Caco-2 (cell line): ENCODE measurements at regions not wholly inside any gene's neighbourhood (a gene's known extent, or its start where the extent isn't known, plus 50 kb on each side); places are given as distances from the start of the nearest gene placed in this dataset.

Experiments
- BruUV-seq: library from RNA; stranded (reverse); fragments of 400-500 nt; replicated peaks from 2 replicates; lab custom pipeline; 2021; lab: Mats Ljungman, UMichigan
- CTCF ChIA-PET: fragments of 300-600 bp; sonication (Branson Sonifier 250); formaldehyde crosslinking; loops from one replicate; lab custom pipeline; 2022; ENCODE audit warnings: antibody characterized with exemption; lab: Charles Lee
- POLR2A ChIA-PET: fragments of 300-600 bp; sonication (Branson Sonifier 250); formaldehyde crosslinking; loops from one replicate; lab custom pipeline; 2022; ENCODE audit warnings: antibody characterized with exemption; lab: Charles Lee
- DNase-seq, 2 experiments: peaks; one replicate each; pipeline versions ENCODE4 v3.0.0 to v3.0.0-alpha.2; 2020 to 2022
- H3K27me3 ChIP-seq: replicated peaks from 2 replicates; pipeline ENCODE4 v1.6.0; 2011; ENCODE audit warnings: low read length; ENCODE audit not compliant: control insufficient read depth, insufficient read depth
- H3K36me3 ChIP-seq: 2 replicates; pipeline ENCODE4 v1.5.1; 2011; ENCODE audit warnings: low read length; ENCODE audit not compliant: control insufficient read depth, insufficient read depth
- H3K4me1 ChIP-seq: fragments of 250-450 bp; sonication (Bioruptor Pico); 2 replicates; pipeline ENCODE4 v1.5.1; 2020; ENCODE audit warnings: mild to moderate bottlenecking
- H3K4me3 ChIP-seq: 2 replicates; pipeline ENCODE4 v1.5.1; 2011; ENCODE audit warnings: low read depth, mild to moderate bottlenecking, control low read depth, low read length
- H3K9me3 ChIP-seq: fragments of 250-450 bp; sonication (Bioruptor Pico); 2 replicates; pipeline ENCODE4 v1.5.1; 2020; ENCODE audit warnings: mild to moderate bottlenecking, moderate library complexity
- H3K27ac Mint-ChIP-seq: one replicate; pipeline ENCODE4 v1.8.0; 2022; ENCODE audit warnings: mixed read lengths; ENCODE audit not compliant: unreplicated experiment
- H3K27me3 Mint-ChIP-seq: one replicate; pipeline ENCODE4 v1.8.0; 2022; ENCODE audit warnings: mixed read lengths; ENCODE audit not compliant: insufficient read depth, unreplicated experiment
- H3K36me3 Mint-ChIP-seq: one replicate; pipeline ENCODE4 v1.8.0; 2022; ENCODE audit warnings: mild to moderate bottlenecking, mixed read lengths; ENCODE audit not compliant: insufficient read depth, unreplicated experiment
- H3K4me1 Mint-ChIP-seq: one replicate; pipeline ENCODE4 v1.8.0; 2022; ENCODE audit warnings: low read depth, mixed read lengths; ENCODE audit not compliant: unreplicated experiment
- H3K4me3 Mint-ChIP-seq: one replicate; pipeline ENCODE4 v1.8.0; 2022; ENCODE audit warnings: mild to moderate bottlenecking, moderate library complexity, mixed read lengths; ENCODE audit not compliant: unreplicated experiment
- H3K9me3 Mint-ChIP-seq: one replicate; pipeline ENCODE4 v1.8.0; 2022; ENCODE audit warnings: mixed read lengths; ENCODE audit not compliant: unreplicated experiment
- CTCF ChIP-seq, 2 experiments: fragments of 200-600 bp in 1 of 2; IDR thresholded peaks; 1 replicate in 1 of 2; 2 replicates in 1 of 2; pipeline versions ENCODE4 v1.5.1 to v1.8.0; 2011 to 2022; ENCODE audit warnings: antibody characterized with exemption in 1 of 2, control low read depth in 1 of 2, inconsistent platforms in 1 of 2, low read depth in 1 of 2, low read length in 1 of 2, mild to moderate bottlenecking in 1 of 2, moderate library complexity in 1 of 2; ENCODE audit not compliant: insufficient read depth in 1 of 2, severe bottlenecking in 1 of 2, unreplicated experiment in 1 of 2
- intact Hi-C: fragments of 100-400 bp; cut with micrococcal nuclease; formaldehyde crosslinking; loops from one replicate; pipeline ENCODE4 v1.10.0; 2022; ENCODE audit not compliant: unreplicated experiment

- POLR2A ChIA-PET, result no interaction called here
- no peak for DNase-seq
- no peak overlapping the region for H3K4me3 ChIP-seq
- Mint-ChIP-seq H3K4me1 (no peaks in the 10 kb centered on the region), H3K4me3 (no peak overlapping the region), H3K27ac (no peak overlapping the region), H3K36me3 (no peaks in the 10 kb centered on the region), H3K27me3 (peaks cover 2% of the 10 kb centered on the region), H3K9me3 (no peaks in the 10 kb centered on the region)
- H3K27me3 ChIP-seq, result no peaks in the 10 kb centered on the region
- intact Hi-C loops, result no loop called here
- H3K4me1 ChIP-seq, result no peaks in the 10 kb centered on the region
- no peaks in the 10 kb centered on the region for H3K9me3 ChIP-seq
- TF ChIP-seq CTCF (IDR thresholded peaks at IDR 0.05; ENCODE audit: insufficient read depth in 1 of 2, low read depth in 1 of 2, low read length in 1 of 2, severe bottlenecking in 1 of 2, unreplicated experiment in 1 of 2), result no peak
- no TSS peak for BruUV-seq
- CTCF ChIA-PET, result no interaction called here
- no peaks in the 10 kb centered on the region for H3K36me3 ChIP-seq
Observed at GRCh38 chr2:58908501-58909154, 667.5 kb upstream of the FANCL start.

- Histone ChIP-seq H3K27me3 (no peaks in the 10 kb centered on the region), H3K4me1 (no peaks in the 10 kb centered on the region), H3K4me3 (no peak overlapping the region), H3K36me3 (no peaks in the 10 kb centered on the region), H3K9me3 (no peaks in the 10 kb centered on the region)
- no peak for TF ChIP-seq CTCF (IDR thresholded peaks at IDR 0.05; ENCODE audit: insufficient read depth in 1 of 2, low read depth in 1 of 2, low read length in 1 of 2, severe bottlenecking in 1 of 2, unreplicated experiment in 1 of 2)
- Mint-ChIP-seq H3K9me3 (no peaks in the 10 kb centered on the region), H3K36me3 (no peaks in the 10 kb centered on the region), H3K27ac (no peak overlapping the region), H3K4me1 (no peaks in the 10 kb centered on the region), H3K27me3 (no peaks in the 10 kb centered on the region), H3K4me3 (no peak overlapping the region)
- POLR2A ChIA-PET, result no interaction called here
- no peak for DNase-seq
- BruUV-seq, result no TSS peak
- intact Hi-C loops, result no loop called here
- CTCF ChIA-PET, result no interaction called here
Observed at GRCh38 chr2:58907644-58908043, 666.5 kb upstream of the FANCL start.

GRCh38 chr2:58906081-58906645, 665.0 kb upstream of the FANCL start:
- Mint-ChIP-seq H3K9me3 (no peaks in the 10 kb centered on the region), H3K4me3 (no peak overlapping the region), H3K27me3 (no peaks in the 10 kb centered on the region), H3K36me3 (no peaks in the 10 kb centered on the region), H3K27ac (no peak overlapping the region), H3K4me1 (no peaks in the 10 kb centered on the region)
- POLR2A ChIA-PET, result no interaction called here
- no TSS peak for BruUV-seq
- CTCF ChIA-PET, result no interaction called here
- DNase-seq, result no peak
- Histone ChIP-seq H3K9me3 (no peaks in the 10 kb centered on the region), H3K27me3 (no peaks in the 10 kb centered on the region), H3K36me3 (no peaks in the 10 kb centered on the region), H3K4me1 (no peaks in the 10 kb centered on the region), H3K4me3 (no peak overlapping the region)
- TF ChIP-seq CTCF (IDR thresholded peaks at IDR 0.05; ENCODE audit: insufficient read depth in 1 of 2, low read depth in 1 of 2, low read length in 1 of 2, severe bottlenecking in 1 of 2, unreplicated experiment in 1 of 2), result no peak
- intact Hi-C loops, result no loop called here
